ENCODE measurements at regions not wholly inside any gene's neighbourhood (a gene's known extent, or its start where the extent isn't known, plus 50 kb on each side); places are given as distances from the start of the nearest gene placed in this dataset.
"Not testable (repeated sequence)": the region's sequence is repeated elsewhere in the genome, so short reads cannot be mapped to it uniquely, and the experiment has no call there.

- DNase-seq, result not testable (repeated sequence)
Measured at GRCh38 chr4:18602610-18603009, 581.1 kb upstream of the LCORL start.

- DNase-seq, result peak; percentile 15
Measured at GRCh38 chr4:18593297-18594002, 571.9 kb upstream of the LCORL start.

GRCh38 chr4:18582841-18583240 lies 561.3 kb upstream of the LCORL start:
- no peak for DNase-seq

GRCh38 chr4:18578307-18578706 lies 556.8 kb upstream of the LCORL start:
- DNase-seq, result no peak

GRCh38 chr4:18572481-18572880 lies 550.9 kb upstream of the LCORL start:
- DNase-seq, result no peak

GRCh38 chr4:18571301-18571761 lies 549.8 kb upstream of the LCORL start:
- DNase-seq, result no peak

GRCh38 chr4:18570370-18570769 lies 548.8 kb upstream of the LCORL start:
- DNase-seq, result no peak

- no peak for DNase-seq
Measured at GRCh38 chr4:18568600-18568999, 547.0 kb upstream of the LCORL start.

- DNase-seq, result no peak
Measured at GRCh38 chr4:18566970-18567799, 545.6 kb upstream of the LCORL start.

- DNase-seq, result no peak
Measured at GRCh38 chr4:18559492-18559891, 537.9 kb upstream of the LCORL start.

- DNase-seq, result no peak
Measured at GRCh38 chr4:18556402-18556801, 534.8 kb upstream of the LCORL start.

- no peak for DNase-seq
Measured at GRCh38 chr4:18540349-18540748, 518.8 kb upstream of the LCORL start.

GRCh38 chr4:18538121-18538520 lies 516.6 kb upstream of the LCORL start:
- no peak for DNase-seq

GRCh38 chr4:18536428-18536827 lies 514.9 kb upstream of the LCORL start:
- DNase-seq, result no peak

GRCh38 chr4:18535948-18536347 lies 514.4 kb upstream of the LCORL start:
- no peak for DNase-seq

- no peak for DNase-seq
Measured at GRCh38 chr4:18533262-18533775, 511.8 kb upstream of the LCORL start.

GRCh38 chr4:18531731-18532130 lies 510.2 kb upstream of the LCORL start:
- DNase-seq, result no peak

- no peak for DNase-seq
Measured at GRCh38 chr4:18529482-18529881, 507.9 kb upstream of the LCORL start.

- DNase-seq, result no peak
Measured at GRCh38 chr4:18524667-18525066, 503.1 kb upstream of the LCORL start.

GRCh38 chr4:18518098-18518497 lies 496.5 kb upstream of the LCORL start:
- DNase-seq, result no peak

- DNase-seq, result no peak
Measured at GRCh38 chr4:18513861-18514260, 492.3 kb upstream of the LCORL start.

- no peak for DNase-seq
Measured at GRCh38 chr4:18512718-18513117, 491.2 kb upstream of the LCORL start.

GRCh38 chr4:18511727-18512126 lies 490.2 kb upstream of the LCORL start:
- DNase-seq, result no peak

GRCh38 chr4:18508786-18509185 lies 487.2 kb upstream of the LCORL start:
- no peak for DNase-seq
